Upper lobe of left lung (tissue), 6 donors: ENCODE measurements at regions not wholly inside any gene's neighbourhood (a gene's known extent, or its start where the extent isn't known, plus 50 kb on each side); places are given as distances from the start of the nearest gene placed in this dataset.

ENCODE experiments used
- ATAC-seq, 2 donors: fragments of 200-7000 bp; cut with Tn5 transposase; one replicate each; pipeline ENCODE4 v1.9.1; 2022; ENCODE audit warnings: mild to moderate bottlenecking in 2 of 2, moderate library complexity in 2 of 2; ENCODE audit not compliant: low FRiP score in 2 of 2
- DNase-seq, 2 donors: peaks; one replicate each; pipeline ENCODE4 v3.0.0-alpha.2; 2019 to 2020
- H3K27ac ChIP-seq, 4 donors: fragments of 200-600 bp; sonication (generic); one replicate each; pipeline ENCODE4 v1.5.1; 2016 to 2019
- H3K27me3 ChIP-seq, 4 donors: fragments of 200-600 bp; sonication (generic); one replicate each; pipeline ENCODE4 v1.5.1; 2017 to 2019
- H3K36me3 ChIP-seq, 4 donors: fragments of 200-600 bp; sonication (generic); one replicate each; pipeline ENCODE4 v1.5.1; 2016 to 2019
- H3K4me1 ChIP-seq, 4 donors: fragments of 200-600 bp; sonication (generic); one replicate each; pipeline ENCODE4 v1.5.1; 2018 to 2019
- H3K4me3 ChIP-seq, 4 donors: fragments of 200-600 bp; sonication (generic); one replicate each; pipeline ENCODE4 v1.5.1; 2017 to 2019; ENCODE audit warnings: mild to moderate bottlenecking in 2 of 4, moderate library complexity in 1 of 4
- H3K9me3 ChIP-seq, 4 donors: fragments of 200-600 bp; sonication (generic); one replicate each; pipeline ENCODE4 v1.5.1; 2018 to 2019
- EP300 ChIP-seq, 4 donors: sonication (generic); formaldehyde crosslinking; IDR thresholded peaks; one replicate each; pipeline ENCODE4 v1.5.1; 2017; ENCODE audit warnings: antibody characterized with exemption in 4 of 4, control low read depth in 2 of 4
- POLR2A ChIP-seq, 4 donors: fragments of 450-650 bp; IDR thresholded peaks; one replicate each; pipeline ENCODE4 v1.5.1; 2016 to 2017; ENCODE audit warnings: antibody characterized with exemption in 4 of 4, mild to moderate bottlenecking in 2 of 4
- POLR2AphosphoS5 ChIP-seq, 2 donors: sonication (generic); formaldehyde crosslinking; IDR thresholded peaks; one replicate each; pipeline ENCODE4 v1.5.1; 2017; ENCODE audit warnings: antibody characterized with exemption in 2 of 2
- WGBS, 2 donors: methylation state at CpG; one replicate each; pipeline ENCODE4 v1.1.5; 2017 to 2018; 5-methylcytosine and 5-hydroxymethylcytosine counted together
- TF ChIP-seq, protein P1 (sequence below), 6 experiments: fragments of 450-650 bp in 4 of 6; fragments of 200-600 bp in 2 of 6; sonication (generic) in 2 of 6; IDR thresholded peaks; one replicate each; pipeline ENCODE4 v1.5.1; 2016 to 2019; ENCODE audit warnings: antibody characterized with exemption in 6 of 6
- donor health status: DM: no; HTN: no; CAD: no; lungs with moderate emphysema.
- donor health status: DM: no; HTN: yes; CAD: no; lungs with severe emphysema.

DNA sequence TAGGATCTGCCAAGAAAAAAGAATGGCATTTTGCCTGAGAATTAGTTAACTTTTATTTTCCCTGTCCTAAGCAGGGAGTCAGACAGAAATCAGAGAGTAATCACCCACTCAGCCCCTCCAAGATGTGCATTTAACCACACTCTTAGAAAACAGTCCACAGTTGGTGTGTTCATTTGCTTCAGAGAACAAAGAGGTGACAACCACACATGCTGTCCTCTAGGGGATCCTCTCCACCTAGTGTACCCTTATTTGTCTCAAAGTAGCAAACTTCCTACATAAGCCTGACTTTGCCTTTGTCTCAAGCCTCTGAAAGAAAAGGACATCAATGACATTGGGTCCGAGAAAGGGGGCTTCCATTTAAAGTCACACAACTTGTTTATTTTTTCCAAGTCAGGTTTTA lies 107.0 kb upstream of the RFC3 start:
- 64 to 65% methylated on average over 1 of the region's 1 CpG for WGBS, 2 donors
- H3K27me3 ChIP-seq: no peaks in the 10 kb centered on the region
- no peaks in the 10 kb centered on the region for H3K4me1 ChIP-seq
- no peak overlapping the region for H3K27ac ChIP-seq
- H3K4me3 ChIP-seq: no peak overlapping the region
- TF ChIP-seq POLR2AphosphoS5 (IDR thresholded peaks at IDR 0.05) (no peak), EP300 (IDR thresholded peaks at IDR 0.05) (no peak), POLR2A (IDR thresholded peaks at IDR 0.05) (no peak)
- TF ChIP-seq, protein P1, sequence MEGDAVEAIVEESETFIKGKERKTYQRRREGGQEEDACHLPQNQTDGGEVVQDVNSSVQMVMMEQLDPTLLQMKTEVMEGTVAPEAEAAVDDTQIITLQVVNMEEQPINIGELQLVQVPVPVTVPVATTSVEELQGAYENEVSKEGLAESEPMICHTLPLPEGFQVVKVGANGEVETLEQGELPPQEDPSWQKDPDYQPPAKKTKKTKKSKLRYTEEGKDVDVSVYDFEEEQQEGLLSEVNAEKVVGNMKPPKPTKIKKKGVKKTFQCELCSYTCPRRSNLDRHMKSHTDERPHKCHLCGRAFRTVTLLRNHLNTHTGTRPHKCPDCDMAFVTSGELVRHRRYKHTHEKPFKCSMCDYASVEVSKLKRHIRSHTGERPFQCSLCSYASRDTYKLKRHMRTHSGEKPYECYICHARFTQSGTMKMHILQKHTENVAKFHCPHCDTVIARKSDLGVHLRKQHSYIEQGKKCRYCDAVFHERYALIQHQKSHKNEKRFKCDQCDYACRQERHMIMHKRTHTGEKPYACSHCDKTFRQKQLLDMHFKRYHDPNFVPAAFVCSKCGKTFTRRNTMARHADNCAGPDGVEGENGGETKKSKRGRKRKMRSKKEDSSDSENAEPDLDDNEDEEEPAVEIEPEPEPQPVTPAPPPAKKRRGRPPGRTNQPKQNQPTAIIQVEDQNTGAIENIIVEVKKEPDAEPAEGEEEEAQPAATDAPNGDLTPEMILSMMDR (IDR thresholded peaks at IDR 0.05): no peak
- DNase-seq (no peak), ATAC-seq (no peak)
- H3K9me3 ChIP-seq: peaks cover 0 to 4% (median 0%) of the 10 kb centered on the region in 4 donors
- H3K36me3 ChIP-seq: no peaks in the 10 kb centered on the region

DNA sequence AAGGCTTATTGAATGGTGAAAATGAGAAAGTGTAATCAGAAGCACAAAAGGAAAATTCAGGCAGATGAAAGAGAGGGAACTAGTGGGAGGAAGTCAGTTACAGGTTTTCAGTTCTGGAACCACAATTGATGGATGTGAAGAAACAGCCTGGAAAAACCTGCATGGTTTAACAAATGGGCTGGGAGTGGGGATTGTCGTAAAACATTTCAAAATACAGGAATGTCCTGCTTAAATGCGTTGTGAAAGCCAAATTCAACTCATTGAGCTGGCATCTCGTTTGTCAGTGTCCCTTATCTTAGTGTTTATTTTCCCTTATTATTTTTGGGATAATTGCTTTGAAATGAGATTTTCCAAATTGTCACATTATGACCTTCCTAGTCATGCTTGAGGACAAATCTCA lies 106.5 kb upstream of the RFC3 start:
- 36 to 49% methylated on average over 3 of the region's 3 CpGs for WGBS, 2 donors
- ATAC-seq (no peak), DNase-seq (no peak)
- Histone ChIP-seq H3K9me3 (no peaks in the 10 kb centered on the region), H3K36me3 (no peaks in the 10 kb centered on the region), H3K4me3 (no peak overlapping the region), H3K27ac (no peak overlapping the region), H3K4me1 (no peaks in the 10 kb centered on the region), H3K27me3 (no peaks in the 10 kb centered on the region)
- TF ChIP-seq, protein P1 (IDR thresholded peaks at IDR 0.05): no peak
- TF ChIP-seq POLR2AphosphoS5 (IDR thresholded peaks at IDR 0.05) (no peak), POLR2A (IDR thresholded peaks at IDR 0.05) (no peak)

DNA sequence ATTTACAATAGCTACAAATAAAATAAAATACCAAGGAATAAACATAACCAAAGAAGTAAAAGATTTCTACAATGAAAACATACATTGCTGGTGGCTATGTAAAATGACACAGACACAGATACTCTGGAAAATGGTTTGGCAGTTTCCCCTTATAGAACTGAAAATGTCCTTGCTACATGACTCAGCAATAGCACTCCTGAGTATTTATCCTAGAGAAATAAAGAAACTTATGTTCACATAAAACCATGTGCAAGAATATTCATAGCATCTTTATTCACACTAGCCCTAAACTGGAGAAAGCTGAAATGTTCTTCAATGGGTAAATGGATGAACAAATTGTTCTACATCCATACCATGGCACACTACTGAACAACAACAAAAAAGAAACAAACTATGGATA lies 100.2 kb upstream of the RFC3 start:
- TF ChIP-seq POLR2A (IDR thresholded peaks at IDR 0.05) (no peak), POLR2AphosphoS5 (IDR thresholded peaks at IDR 0.05) (no peak), EP300 (IDR thresholded peaks at IDR 0.05) (no peak)
- TF ChIP-seq, protein P1 (IDR thresholded peaks at IDR 0.05): no peak
- H3K4me3 ChIP-seq: no peak overlapping the region
- no peaks in the 10 kb centered on the region for H3K9me3 ChIP-seq
- H3K4me1 ChIP-seq: peaks cover 0 to 11% (median 5%) of the 10 kb centered on the region in 4 donors
- no peaks in the 10 kb centered on the region for H3K36me3 ChIP-seq
- no peak overlapping the region for H3K27ac ChIP-seq
- no peak for ATAC-seq
- no peak for DNase-seq
- H3K27me3 ChIP-seq: no peaks in the 10 kb centered on the region

DNA sequence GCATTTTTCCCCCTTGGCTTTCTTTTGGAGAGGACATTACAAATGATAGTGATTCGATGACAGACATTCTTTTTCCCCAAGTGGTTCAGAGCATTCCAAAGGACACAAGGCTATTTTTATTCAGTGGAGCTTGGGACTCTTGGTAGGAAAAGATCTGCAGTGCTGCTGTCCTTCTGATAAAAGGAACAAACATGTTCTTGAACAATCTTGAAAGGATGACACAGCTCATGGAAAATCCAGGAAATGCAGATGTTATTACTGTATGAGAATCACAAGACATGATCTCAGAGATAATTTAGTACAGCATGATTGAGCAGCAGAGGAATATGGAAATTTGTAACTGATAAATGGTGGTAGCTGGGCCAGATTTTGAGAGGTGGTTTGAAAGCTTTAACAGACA lies 96.2 kb upstream of the RFC3 start:
- Histone ChIP-seq H3K36me3 (no peaks in the 10 kb centered on the region), H3K27me3 (no peaks in the 10 kb centered on the region), H3K27ac (peak overlapping the region in 3 of 4 donors; percentile 21 to 81 (median 64)), H3K9me3 (no peaks in the 10 kb centered on the region), H3K4me3 (no peak overlapping the region), H3K4me1 (peaks cover 6 to 35% (median 22%) of the 10 kb centered on the region in 4 donors)
- TF ChIP-seq, protein P1 (IDR thresholded peaks at IDR 0.05): no peak
- TF ChIP-seq EP300 (IDR thresholded peaks at IDR 0.05): peak in 2 of 4 donors; percentile 12 to 25
- 41% methylated on average over 1 of the region's 1 CpG for WGBS, 2 donors
- DNase-seq (no peak), ATAC-seq (peak in 1 of 2 donors; percentile 75)

DNA sequence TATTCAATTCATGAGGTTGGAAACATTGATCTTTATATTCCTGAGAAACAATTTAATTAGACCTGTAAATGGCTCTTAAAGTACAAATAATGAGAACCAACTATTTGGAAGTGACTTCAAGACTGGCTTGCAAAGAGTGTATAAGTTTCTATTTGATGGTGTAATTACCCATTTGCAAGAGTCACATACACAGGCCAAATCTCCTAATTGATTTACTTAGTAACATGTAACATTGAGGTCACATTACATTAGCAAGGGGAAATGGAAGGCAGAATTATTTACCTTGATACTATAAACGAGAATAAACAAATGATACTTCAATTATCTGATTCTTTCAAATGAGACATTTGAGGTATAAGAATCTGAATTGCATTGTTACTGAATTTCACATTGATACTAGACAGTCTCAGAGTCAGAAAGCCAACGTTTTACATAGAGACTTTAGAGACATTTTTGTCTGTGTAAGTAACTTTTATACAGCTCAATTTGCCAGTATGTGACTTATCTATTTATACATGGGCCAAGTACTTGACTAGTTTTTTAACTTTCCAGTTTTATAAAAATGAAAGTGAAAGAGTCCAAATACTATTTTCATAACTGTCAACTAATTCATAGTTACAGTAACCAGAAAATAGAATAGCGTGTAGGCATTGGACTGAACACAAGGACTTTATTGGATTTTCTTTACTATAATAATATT lies 95.6 kb upstream of the RFC3 start:
- 25 to 31% methylated on average over 3 of the region's 3 CpGs for WGBS, 2 donors
- TF ChIP-seq POLR2A (IDR thresholded peaks at IDR 0.05) (no peak), EP300 (IDR thresholded peaks at IDR 0.05) (no peak), POLR2AphosphoS5 (IDR thresholded peaks at IDR 0.05) (no peak)
- TF ChIP-seq, protein P1 (IDR thresholded peaks at IDR 0.05): no peak
- DNase-seq (no peak), ATAC-seq (no peak)
- H3K9me3 ChIP-seq: no peaks in the 10 kb centered on the region
- H3K27me3 ChIP-seq: no peaks in the 10 kb centered on the region
- peak overlapping the region; percentile 21 to 81 (median 48) for H3K27ac ChIP-seq
- peaks cover 6 to 35% (median 25%) of the 10 kb centered on the region in 4 donors for H3K4me1 ChIP-seq
- H3K4me3 ChIP-seq: no peak overlapping the region
- no peaks in the 10 kb centered on the region for H3K36me3 ChIP-seq
